PC-3 (cell line): ENCODE measurements at regions not wholly inside any gene's neighbourhood (a gene's known extent, or its start where the extent isn't known, plus 50 kb on each side); places are given as distances from the start of the nearest gene placed in this dataset.

Source experiments
- ATAC-seq: fragments of 200-7000 bp; cut with Tn5 transposase; 2 replicates; pipeline ENCODE4 v1.9.1; 2020; ENCODE audit warnings: mild to moderate bottlenecking, moderate library complexity
- BruUV-seq: library from RNA; stranded (reverse); fragments of 400-500 nt; replicated peaks from 2 replicates; lab custom pipeline; 2021; lab: Mats Ljungman, UMichigan
- CTCF ChIA-PET: fragments of 300-600 bp; sonication (Branson Sonifier 250); formaldehyde crosslinking; loops from one replicate; lab custom pipeline; 2022; ENCODE audit warnings: antibody characterized with exemption; lab: Charles Lee
- POLR2A ChIA-PET: fragments of 300-600 bp; sonication (Branson Sonifier 250); formaldehyde crosslinking; loops from one replicate; lab custom pipeline; 2022; ENCODE audit warnings: antibody characterized with exemption; ENCODE audit not compliant: unreplicated experiment; lab: Charles Lee
- DNase-seq: peaks from one replicate; pipeline ENCODE4 v3.0.0-alpha.2; 2015
- H2AFZ ChIP-seq: fragments of 300-600 bp; sonication (generic); 2 replicates; pipeline ENCODE4 v1.6.0; 2016; ENCODE audit warnings: antibody characterized with exemption, low read length
- H3F3A ChIP-seq: fragments of 300-600 bp; sonication (generic); one replicate; pipeline ENCODE4 v1.6.0; 2017; ENCODE audit warnings: antibody characterized with exemption, low read length, control low read depth, mild to moderate bottlenecking; ENCODE audit not compliant: unreplicated experiment
- H3K27ac ChIP-seq: fragments of 300-600 bp; sonication (generic); 2 replicates; pipeline ENCODE4 v1.5.1; 2016; ENCODE audit warnings: mild to moderate bottlenecking, low read length
- H3K27me3 ChIP-seq: fragments of 300-600 bp; sonication (generic); 2 replicates; pipeline ENCODE4 v1.6.1; 2016; ENCODE audit warnings: low read length, mixed read lengths
- H3K36me3 ChIP-seq: fragments of 300-600 bp; sonication (generic); 2 replicates; pipeline ENCODE4 v1.6.1; 2016; ENCODE audit warnings: low read depth, mixed run types, low read length, mixed read lengths
- H3K4me1 ChIP-seq: fragments of 300-600 bp; sonication (generic); 2 replicates; pipeline ENCODE4 v1.5.1; 2016; ENCODE audit warnings: low read length; ENCODE audit not compliant: insufficient read depth
- H3K4me2 ChIP-seq: fragments of 300-600 bp; sonication (generic); 2 replicates; pipeline ENCODE4 v1.6.0; 2016; ENCODE audit warnings: low read length
- H3K4me3 ChIP-seq: fragments of 300-600 bp; sonication (generic); 2 replicates; pipeline ENCODE4 v1.5.1; 2016; ENCODE audit warnings: mild to moderate bottlenecking, low read length, mixed read lengths
- H3K79me2 ChIP-seq: fragments of 300-600 bp; sonication (generic); 2 replicates; pipeline ENCODE4 v1.6.1; 2017; ENCODE audit warnings: low read length, mixed read lengths
- H3K9ac ChIP-seq: fragments of 300-600 bp; sonication (generic); 2 replicates; pipeline ENCODE4 v1.6.0; 2016; ENCODE audit warnings: mild to moderate bottlenecking, low read length
- H3K9me2 ChIP-seq: fragments of 300-600 bp; sonication (generic); replicated peaks from 2 replicates; pipeline ENCODE4 v1.6.1; 2016; ENCODE audit warnings: mixed run types, low read length, mixed read lengths
- H3K9me3 ChIP-seq: fragments of 300-600 bp; sonication (generic); 2 replicates; pipeline ENCODE4 v1.6.1; 2016; ENCODE audit warnings: low read length, mixed read lengths
- H4K20me1 ChIP-seq: fragments of 300-600 bp; sonication (generic); 2 replicates; pipeline ENCODE4 v1.6.1; 2016; ENCODE audit warnings: low read length, mixed read lengths
- CTCF ChIP-seq: fragments of 300-600 bp; sonication (generic); conservative IDR thresholded peaks from 2 replicates; pipeline ENCODE4 v1.5.1; 2017; ENCODE audit warnings: antibody characterized with exemption, low read depth, mild to moderate bottlenecking, low read length
- EZH2 ChIP-seq: fragments of 300-600 bp; sonication (generic); IDR thresholded peaks from one replicate; pipeline ENCODE4 v1.6.1; 2017; ENCODE audit warnings: antibody characterized with exemption, mild to moderate bottlenecking, low read length; ENCODE audit not compliant: unreplicated experiment
- EZH2phosphoT487 ChIP-seq: fragments of 300-600 bp; sonication (generic); IDR thresholded peaks from 2 replicates; pipeline ENCODE4 v1.6.1; 2018; ENCODE audit warnings: mild to moderate bottlenecking, antibody characterized with exemption, low read length, borderline replicate concordance
- intact Hi-C: fragments of 100-400 bp; cut with micrococcal nuclease; formaldehyde crosslinking; loops from 2 replicates; pipeline ENCODE4 v1.9.0; 2023

- no peaks in the 10 kb centered on the region for H3K79me2 ChIP-seq
- CTCF ChIA-PET: no interaction called here
- no TSS peak for BruUV-seq
- ATAC-seq (no peak), DNase-seq (no peak)
- no peak overlapping the region for H3K27ac ChIP-seq
- H3K9me2 ChIP-seq: no peaks in the 10 kb centered on the region
- no peaks in the 10 kb centered on the region for H4K20me1 ChIP-seq
- no peaks in the 10 kb centered on the region for H3K9me3 ChIP-seq
- intact Hi-C loops: no loop called here
- no peak overlapping the region for H2AFZ ChIP-seq
- no peaks in the 10 kb centered on the region for H3K36me3 ChIP-seq
- H3F3A ChIP-seq: no peaks in the 10 kb centered on the region
- H3K9ac ChIP-seq: no peak overlapping the region
- TF ChIP-seq CTCF: no peak
- no peak for TF ChIP-seq EZH2phosphoT487
- no peak for TF ChIP-seq EZH2
- H3K4me1 ChIP-seq: no peaks in the 10 kb centered on the region
- H3K4me2 ChIP-seq: no peak overlapping the region
- POLR2A ChIA-PET: no interaction called here
- no peak overlapping the region for H3K4me3 ChIP-seq
- no peaks in the 10 kb centered on the region for H3K27me3 ChIP-seq
Measured at GRCh38 chr7:52475001-52475582, 560.3 kb upstream of the POM121L12 start.

GRCh38 chr7:52473756-52474155 is 561.7 kb upstream of the POM121L12 start:
- ChIA-PET POLR2A (no interaction called here), CTCF (no interaction called here)
- BruUV-seq: no TSS peak
- no peak overlapping the region for H3K27ac ChIP-seq
- ATAC-seq (no peak), DNase-seq (no peak)
- H3K4me1 ChIP-seq: no peaks in the 10 kb centered on the region
- no peaks in the 10 kb centered on the region for H3K79me2 ChIP-seq
- H3K9me3 ChIP-seq: no peaks in the 10 kb centered on the region
- H3K9me2 ChIP-seq: no peaks in the 10 kb centered on the region
- H3K36me3 ChIP-seq: no peaks in the 10 kb centered on the region
- H3F3A ChIP-seq: no peaks in the 10 kb centered on the region
- intact Hi-C loops: no loop called here
- no peaks in the 10 kb centered on the region for H3K27me3 ChIP-seq
- H3K4me2 ChIP-seq: no peak overlapping the region
- no peaks in the 10 kb centered on the region for H4K20me1 ChIP-seq
- no peak overlapping the region for H3K9ac ChIP-seq
- no peak overlapping the region for H2AFZ ChIP-seq
- no peak for TF ChIP-seq EZH2
- TF ChIP-seq CTCF: no peak
- TF ChIP-seq EZH2phosphoT487: no peak
- no peak overlapping the region for H3K4me3 ChIP-seq

- no TSS peak for BruUV-seq
- Histone ChIP-seq H4K20me1 (no peaks in the 10 kb centered on the region), H3K4me1 (no peaks in the 10 kb centered on the region), H3K36me3 (no peaks in the 10 kb centered on the region), H3K9me2 (no peaks in the 10 kb centered on the region), H3K9ac (no peak overlapping the region), H3K4me2 (no peak overlapping the region), H3K79me2 (no peaks in the 10 kb centered on the region), H3K4me3 (no peak overlapping the region), H3K27ac (no peak overlapping the region), H2AFZ (no peak overlapping the region), H3K27me3 (no peaks in the 10 kb centered on the region), H3K9me3 (no peaks in the 10 kb centered on the region), H3F3A (no peaks in the 10 kb centered on the region)
- DNase-seq: peak; percentile 5
- ChIA-PET CTCF (no interaction called here), POLR2A (no interaction called here)
- intact Hi-C loops: no loop called here
- no peak for TF ChIP-seq EZH2phosphoT487
- TF ChIP-seq CTCF: no peak
- no peak for TF ChIP-seq EZH2
- no peak for ATAC-seq
Measured at GRCh38 chr7:52472006-52472620, 563.3 kb upstream of the POM121L12 start.
